H9 (cell line): ENCODE measurements at regions not wholly inside any gene's neighbourhood (a gene's known extent, or its start where the extent isn't known, plus 50 kb on each side); places are given as distances from the start of the nearest gene placed in this dataset.

Experiments used
- DNase-seq: peaks from one replicate; pipeline ENCODE4 v3.0.0-alpha.2; 2017
- H2AFZ ChIP-seq: one replicate; pipeline ENCODE4 v1.6.1; 2013; ENCODE audit warnings: mild to moderate bottlenecking, low read length, control low read depth, moderate library complexity
- H2AK5ac ChIP-seq: 2 replicates; pipeline ENCODE4 v1.6.1; 2013; ENCODE audit warnings: low read length, control low read depth, mixed read lengths; ENCODE audit not compliant: insufficient read length
- H2BK120ac ChIP-seq: one replicate; pipeline ENCODE4 v1.6.1; 2013; ENCODE audit warnings: low read depth, mild to moderate bottlenecking, low read length, control low read depth, inconsistent platforms; ENCODE audit not compliant: poor library complexity, severe bottlenecking
- H2BK12ac ChIP-seq: 2 replicates; pipeline ENCODE4 v1.6.1; 2013; ENCODE audit warnings: low read length, control low read depth, mixed read lengths, low read depth; ENCODE audit not compliant: insufficient read length
- H2BK15ac ChIP-seq: 2 replicates; pipeline ENCODE4 v1.6.1; 2013; ENCODE audit warnings: low read depth, low read length, control low read depth
- H2BK20ac ChIP-seq: one replicate; pipeline ENCODE4 v1.6.1; 2013; ENCODE audit warnings: low read depth, mild to moderate bottlenecking, low read length, control low read depth, inconsistent platforms; ENCODE audit not compliant: poor library complexity, severe bottlenecking
- H2BK5ac ChIP-seq: 2 replicates; pipeline ENCODE4 v1.6.1; 2013; ENCODE audit warnings: low read length, control low read depth, mixed read lengths; ENCODE audit not compliant: insufficient read length
- H3K14ac ChIP-seq: 2 replicates; pipeline ENCODE4 v1.6.1; 2013; ENCODE audit warnings: low read length, control low read depth; ENCODE audit not compliant: insufficient read depth
- H3K18ac ChIP-seq: 2 replicates; pipeline ENCODE4 v1.6.1; 2013; ENCODE audit warnings: low read depth, mild to moderate bottlenecking, mixed read lengths, low read length, control low read depth; ENCODE audit not compliant: insufficient read length
- H3K23ac ChIP-seq: 2 replicates; pipeline ENCODE4 v1.6.1; 2013; ENCODE audit warnings: low read length, control low read depth, mixed read lengths, low read depth; ENCODE audit not compliant: insufficient read length
- H3K23me2 ChIP-seq: 2 replicates; pipeline ENCODE4 v1.6.1; 2013; ENCODE audit warnings: low read depth, mild to moderate bottlenecking, mixed read lengths, low read length, control low read depth; ENCODE audit not compliant: insufficient read length, poor library complexity, severe bottlenecking
- H3K27ac ChIP-seq: 2 replicates; pipeline ENCODE4 v1.5.1; 2013; ENCODE audit warnings: low read length, control low read depth, mixed read lengths, low read depth; ENCODE audit not compliant: insufficient read length
- H3K27me3 ChIP-seq: 2 replicates; pipeline ENCODE4 v1.6.1; 2013; ENCODE audit warnings: low read length, control low read depth, inconsistent platforms; ENCODE audit not compliant: insufficient read depth
- H3K4ac ChIP-seq: 2 replicates; pipeline ENCODE4 v1.6.1; 2013; ENCODE audit warnings: low read depth, mild to moderate bottlenecking, control low read depth, inconsistent platforms, low read length, moderate library complexity
- H3K4me1 ChIP-seq: 2 replicates; pipeline ENCODE4 v1.6.1; 2013; ENCODE audit warnings: low read length, control low read depth, inconsistent platforms; ENCODE audit not compliant: insufficient read depth
- H3K4me2 ChIP-seq: 2 replicates; pipeline ENCODE4 v1.6.1; 2013; ENCODE audit warnings: low read length, control low read depth, mixed read lengths; ENCODE audit not compliant: insufficient read length, insufficient read depth
- H3K56ac ChIP-seq: 2 replicates; pipeline ENCODE4 v1.6.1; 2013; ENCODE audit warnings: low read depth, mild to moderate bottlenecking, mixed read lengths, low read length, control low read depth; ENCODE audit not compliant: insufficient read length
- H3K79me1 ChIP-seq: 2 replicates; pipeline ENCODE4 v1.6.1; 2013; ENCODE audit warnings: low read depth, mild to moderate bottlenecking, moderate library complexity, low read length, control low read depth, inconsistent platforms; ENCODE audit not compliant: insufficient read depth, poor library complexity, severe bottlenecking
- H3K79me2 ChIP-seq: 2 replicates; pipeline ENCODE4 v1.6.1; 2013; ENCODE audit warnings: low read length, control low read depth, inconsistent platforms; ENCODE audit not compliant: insufficient read depth
- H3K9ac ChIP-seq: 2 replicates; pipeline ENCODE4 v1.6.1; 2013; ENCODE audit warnings: low read length, control low read depth, mixed read lengths; ENCODE audit not compliant: insufficient read length; ENCODE audit errors: extremely low read depth
- H3K9me3 ChIP-seq: one replicate; pipeline ENCODE4 v1.6.1; 2013; ENCODE audit warnings: low read depth, low read length, inconsistent platforms; ENCODE audit not compliant: control insufficient read depth
- H3T11ph ChIP-seq: one replicate; pipeline ENCODE4 v1.6.1; 2013; ENCODE audit warnings: mild to moderate bottlenecking, low read length, control low read depth, inconsistent platforms
- H4K20me1 ChIP-seq: one replicate; pipeline ENCODE4 v1.6.1; 2013; ENCODE audit not compliant: control insufficient read depth, insufficient read length, insufficient read depth
- H4K5ac ChIP-seq: 2 replicates; pipeline ENCODE4 v1.6.1; 2013; ENCODE audit warnings: low read depth, mild to moderate bottlenecking, mixed read lengths, low read length, control low read depth; ENCODE audit not compliant: insufficient read length
- H4K8ac ChIP-seq: replicated peaks from 2 replicates; pipeline ENCODE4 v1.6.1; 2013; ENCODE audit warnings: low read length, control low read depth, mixed read lengths, low read depth; ENCODE audit not compliant: insufficient read length
- H4K91ac ChIP-seq: 2 replicates; pipeline ENCODE4 v1.6.1; 2013; ENCODE audit warnings: low read depth, mild to moderate bottlenecking, moderate library complexity, mixed read lengths, low read length, control low read depth; ENCODE audit not compliant: insufficient read length
- H3K27ac Mint-ChIP-seq, 3 experiments: 2 replicates in 2 of 3; 3 replicates in 1 of 3; pipeline ENCODE4 v1.8.0; 2020 to 2021; ENCODE audit warnings: mixed read lengths in 3 of 3, mild to moderate bottlenecking in 1 of 3, moderate library complexity in 1 of 3
- H3K27me3 Mint-ChIP-seq: 2 replicates; pipeline ENCODE4 v1.8.0; 2021; ENCODE audit warnings: low read depth, mild to moderate bottlenecking, moderate library complexity, mixed read lengths
- H3K36me3 Mint-ChIP-seq, 3 experiments: 2 replicates in 2 of 3; 3 replicates in 1 of 3; pipeline ENCODE4 v1.8.0; 2020 to 2021; ENCODE audit warnings: low read depth in 3 of 3, mixed read lengths in 3 of 3; ENCODE audit not compliant: insufficient read depth in 1 of 3
- H3K4me1 Mint-ChIP-seq, 2 experiments: 2 replicates each; pipeline ENCODE4 v1.8.0; 2020; ENCODE audit warnings: mixed read lengths in 2 of 2
- H3K4me3 Mint-ChIP-seq, 2 experiments: 2 replicates in 1 of 2; 3 replicates in 1 of 2; pipeline ENCODE4 v1.8.0; 2020 to 2021; ENCODE audit warnings: mild to moderate bottlenecking in 2 of 2, mixed read lengths in 2 of 2, moderate library complexity in 1 of 2
- H3K9me3 Mint-ChIP-seq, 2 experiments: 2 replicates in 1 of 2; 3 replicates in 1 of 2; pipeline ENCODE4 v1.8.0; 2020; ENCODE audit warnings: mild to moderate bottlenecking in 2 of 2, mixed read lengths in 2 of 2, moderate library complexity in 1 of 2
- CTCF ChIP-seq: fragments of 200-600 bp; sonication (generic); conservative IDR thresholded peaks from 3 replicates; pipeline ENCODE4 v1.8.0; 2021; ENCODE audit warnings: antibody characterized with exemption, mild to moderate bottlenecking
- whole genome bisulfite sequencing: extraction: QIAGEN DNeasy Blood & Tissue Kit; methylation state at CpG from one replicate; pipeline ENCODE4 v1.1.7; 2013; ENCODE audit warnings: missing lambda C conversion rate, low lambda C conversion rate, mixed read lengths; ENCODE audit not compliant: insufficient read length; ENCODE audit errors: extremely low coverage; 5-methylcytosine and 5-hydroxymethylcytosine counted together

DNA sequence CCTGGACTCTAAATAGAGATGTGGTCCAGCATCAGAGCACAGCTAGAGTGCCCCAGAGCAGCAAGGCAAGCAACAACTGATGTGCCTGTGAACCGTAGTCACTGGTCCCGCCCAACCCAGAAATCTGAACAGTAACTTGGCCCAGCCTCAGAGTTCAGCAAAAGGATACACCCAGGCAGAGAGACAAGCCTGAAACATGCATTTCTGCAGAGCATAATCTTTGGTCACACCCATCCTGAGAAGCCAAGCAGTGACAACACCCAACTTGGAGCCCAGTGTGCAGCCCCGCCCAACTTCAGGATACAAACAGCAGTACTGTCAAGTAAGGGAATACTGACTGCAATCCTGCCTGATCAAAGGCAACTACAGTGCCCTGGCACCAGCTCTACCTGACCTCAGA is 57.2 kb upstream of the PHF6 start:
- Histone ChIP-seq H4K91ac (no peak overlapping the region), H3K18ac (no peak overlapping the region), H2BK120ac (no peak overlapping the region), H3K23ac (no peak overlapping the region), H2AFZ (no peak overlapping the region), H3K79me2 (no peaks in the 10 kb centered on the region), H2BK15ac (no peak overlapping the region), H3K14ac (no peak overlapping the region), H4K8ac (no peak overlapping the region), H4K20me1 (no peaks in the 10 kb centered on the region), H3K4ac (no peak overlapping the region), H3K27ac (no peak overlapping the region), H3K79me1 (no peaks in the 10 kb centered on the region), H2BK5ac (no peak overlapping the region), H3K23me2 (no peaks in the 10 kb centered on the region), H3K9me3 (no peaks in the 10 kb centered on the region), H3K56ac (no peak overlapping the region), H4K5ac (no peak overlapping the region), H2BK20ac (no peak overlapping the region), H3K4me2 (no peak overlapping the region), H3K9ac (no peak overlapping the region), H2BK12ac (no peak overlapping the region), H2AK5ac (no peak overlapping the region), H3K27me3 (no peaks in the 10 kb centered on the region), H3K4me1 (no peaks in the 10 kb centered on the region), H3T11ph (no peak overlapping the region)
- no CpG with 5 or more reads among the region's 3 CpGs for WGBS
- TF ChIP-seq CTCF = no peak
- Mint-ChIP-seq H3K4me3 (no peak overlapping the region), H3K9me3 (peaks cover 25 to 65% of the 10 kb centered on the region in 2 experiments), H3K27me3 (0 out of 2 replicates have a peak, but pooled peaks cover 1% of the 10 kb centered on the region), H3K4me1 (no peaks in the 10 kb centered on the region), H3K27ac (no peak overlapping the region), H3K36me3 (peaks cover 5 to 8% (median 7%) of the 10 kb centered on the region in 3 experiments)
- no peak for DNase-seq
